GM19193 (cell line): ENCODE measurements at regions not wholly inside any gene's neighbourhood (a gene's known extent, or its start where the extent isn't known, plus 50 kb on each side); places are given as distances from the start of the nearest gene placed in this dataset.

Source experiments
- POLR2A ChIP-seq: IDR thresholded peaks from 4 replicates; pipeline ENCODE4 v1.6.1; 2011; ENCODE audit not compliant: insufficient read depth, insufficient read length; ENCODE audit errors: extremely low read depth

DNA sequence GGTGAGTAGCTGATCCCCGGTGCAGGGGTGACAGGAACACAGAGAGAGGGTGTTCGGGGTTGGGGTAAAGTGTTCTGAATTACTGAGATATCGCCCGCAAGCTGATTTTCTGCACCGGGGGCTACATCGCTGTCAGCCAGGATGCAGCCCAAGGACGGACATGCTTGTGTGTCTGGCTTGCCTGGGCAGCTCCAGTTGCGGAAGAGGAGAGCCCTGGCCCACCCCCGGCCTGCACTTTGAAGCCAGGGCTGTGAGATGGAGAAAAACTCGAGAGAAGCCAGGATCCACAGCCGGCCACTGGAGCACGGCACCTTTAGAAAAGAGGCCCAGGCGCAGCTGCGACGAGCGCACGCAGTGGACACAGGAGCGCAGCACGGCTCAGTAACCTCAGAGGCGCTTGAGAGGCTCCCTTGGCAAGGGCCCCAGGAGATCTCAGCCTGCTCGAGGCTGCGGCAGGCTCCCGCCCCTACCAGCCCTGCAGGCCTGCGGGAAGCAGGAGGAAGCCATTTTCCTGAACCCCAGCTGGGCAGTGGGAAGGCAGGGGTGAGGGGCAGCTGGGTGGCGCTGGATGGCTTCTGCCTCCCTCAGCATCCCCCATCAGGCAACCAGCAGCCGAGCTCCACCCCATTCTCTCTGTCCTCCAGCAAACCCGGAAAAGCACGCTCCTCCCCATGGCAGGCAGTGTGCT, 59.2 kb downstream of the C9orf50 start:
- no peak for TF ChIP-seq POLR2A

GRCh38 chr9:129560881-129561306, 60.0 kb downstream of the C9orf50 start:
- no peak for TF ChIP-seq POLR2A

DNA sequence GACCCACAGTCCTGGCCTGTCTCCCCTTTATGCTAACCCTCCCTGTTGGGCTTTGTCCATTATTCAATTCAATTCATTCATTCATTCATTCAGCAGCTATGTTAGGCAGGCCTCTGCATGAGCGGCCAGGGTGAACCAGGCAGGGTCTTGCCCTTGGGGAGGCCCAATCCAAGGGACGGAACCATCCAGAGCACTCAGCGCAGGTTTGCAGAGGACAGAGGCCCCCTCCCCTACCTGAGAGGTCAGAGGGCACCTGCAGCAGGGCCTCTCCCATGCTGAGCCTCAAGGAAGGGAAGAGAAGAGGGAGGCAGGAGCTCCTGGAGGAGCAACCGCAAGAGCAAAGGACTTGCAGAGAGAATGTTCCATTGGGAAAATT, 61.4 kb downstream of the C9orf50 start:
- no peak for TF ChIP-seq POLR2A

- no peak for TF ChIP-seq POLR2A
Observed at GRCh38 chr9:129558551-129559505, 62.1 kb downstream of the C9orf50 start.

DNA sequence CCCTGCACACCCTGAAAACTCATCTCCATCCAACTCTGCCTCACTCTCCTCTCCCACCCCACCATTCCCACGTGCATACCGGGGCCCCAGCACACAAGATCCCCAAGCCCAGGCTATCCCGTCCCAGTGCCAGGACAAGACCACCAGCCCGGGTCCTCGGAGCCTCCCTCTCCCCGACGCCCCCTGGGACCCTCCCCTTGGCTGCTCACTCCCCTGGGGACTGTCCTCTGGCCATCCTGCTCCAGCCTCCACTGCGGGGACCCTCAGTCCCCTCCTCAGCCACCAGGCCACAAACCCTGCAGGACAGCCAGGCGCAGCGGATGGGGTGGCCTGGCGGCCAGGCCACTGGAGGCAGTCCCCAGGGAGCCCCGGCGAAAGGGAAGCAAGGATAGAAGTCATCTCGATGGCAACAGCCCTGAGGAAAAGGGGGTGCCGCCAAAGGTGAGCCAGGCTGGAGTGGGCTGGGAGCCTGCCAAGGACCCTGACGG, 62.8 kb downstream of the C9orf50 start:
- TF ChIP-seq POLR2A: no peak

- no peak for TF ChIP-seq POLR2A
Observed at GRCh38 chr9:129557192-129558036, 63.5 kb downstream of the C9orf50 start.

GRCh38 chr9:129556491-129557191, 64.3 kb downstream of the C9orf50 start:
- no peak for TF ChIP-seq POLR2A

DNA sequence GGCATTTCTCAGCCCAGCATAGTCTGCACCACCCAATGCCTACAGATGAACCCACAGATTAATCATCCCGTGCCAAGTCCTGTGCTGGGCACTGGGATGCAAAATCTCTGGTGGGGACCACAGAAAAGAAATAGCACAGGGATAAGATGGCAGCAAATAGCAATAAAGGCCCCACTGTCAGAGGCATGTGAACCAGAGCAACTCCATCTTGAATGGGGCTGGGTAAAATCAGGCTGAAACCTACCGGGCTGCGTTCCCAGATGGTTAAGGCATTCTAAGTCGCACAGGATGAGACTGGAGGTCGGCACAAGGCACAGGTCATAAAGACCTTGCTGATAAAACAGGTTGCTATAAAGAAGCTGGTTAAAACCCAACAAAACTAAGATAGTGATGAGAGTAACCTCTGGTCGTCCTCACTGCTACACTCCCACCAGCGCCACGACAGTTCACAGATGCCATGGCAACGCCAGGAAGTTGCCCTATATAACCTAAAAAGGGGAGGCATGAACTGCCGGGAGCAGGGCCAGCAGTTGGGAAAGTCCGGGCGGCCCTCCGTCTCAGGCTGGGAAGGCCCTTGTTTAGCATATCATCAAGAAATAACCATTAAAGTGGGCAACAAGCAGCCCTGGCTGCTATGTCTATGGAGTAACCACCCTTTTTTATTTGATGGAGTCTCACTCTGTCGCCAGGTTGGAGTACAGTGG, 65.2 kb downstream of the C9orf50 start:
- no peak for TF ChIP-seq POLR2A

DNA sequence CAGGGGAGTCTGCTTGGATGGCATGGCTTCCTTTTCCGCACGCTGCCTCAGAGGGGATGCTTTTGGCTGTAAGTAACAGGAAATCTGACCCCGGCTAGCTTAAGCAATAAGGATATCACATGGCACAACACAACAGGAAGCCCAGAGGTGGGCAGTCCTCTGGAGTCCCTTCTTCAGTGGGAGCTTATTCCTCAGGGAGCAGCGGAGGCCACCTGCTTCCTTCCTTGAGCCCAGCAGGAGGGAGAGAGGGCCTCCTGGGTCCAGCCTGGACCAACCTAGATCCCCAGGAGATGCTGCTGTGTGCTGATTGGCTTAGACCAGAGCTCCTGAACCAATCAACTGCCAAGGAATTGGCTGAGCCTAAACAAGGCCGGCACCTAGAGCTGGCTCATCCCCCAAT, 66.3 kb downstream of the C9orf50 start:
- no peak for TF ChIP-seq POLR2A

GRCh38 chr9:129553277-129553676, 67.6 kb downstream of the C9orf50 start:
- TF ChIP-seq POLR2A: no peak

- no peak for TF ChIP-seq POLR2A
Observed at GRCh38 chr9:129552064-129552463, 68.8 kb downstream of the C9orf50 start.

GRCh38 chr9:129551393-129551973, 69.4 kb downstream of the C9orf50 start:
- no peak for TF ChIP-seq POLR2A

DNA sequence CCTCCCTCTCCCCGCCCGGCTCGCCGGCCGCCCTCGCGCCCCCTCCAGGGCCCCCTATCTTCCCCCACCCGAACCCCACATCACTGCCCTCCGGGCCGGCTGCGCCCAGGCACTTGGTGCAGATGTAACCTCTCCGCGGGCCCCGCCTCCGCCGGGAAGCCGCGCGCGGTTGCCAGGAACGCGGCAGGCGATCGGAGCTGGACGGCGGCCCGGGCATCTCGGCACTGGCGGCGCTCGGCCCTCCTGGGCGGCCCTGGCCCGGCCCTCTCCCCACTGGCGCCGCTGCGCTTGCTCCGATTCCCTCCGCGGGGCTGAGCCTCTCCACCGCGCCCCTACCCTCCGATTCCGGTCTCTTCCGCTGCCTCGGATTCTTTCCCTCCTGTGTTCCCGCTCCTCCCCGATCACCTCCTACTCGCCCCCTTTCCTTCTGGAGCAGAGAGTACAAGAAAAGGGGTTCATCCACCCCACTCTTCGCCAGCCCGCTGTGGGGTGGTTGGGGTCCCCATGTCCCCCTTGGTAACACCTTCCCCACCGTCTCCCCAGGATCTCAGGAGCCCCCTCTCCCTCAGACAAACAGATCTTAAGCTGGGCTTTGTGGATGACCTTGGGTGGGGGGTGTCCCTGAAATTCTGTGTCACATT, 70.6 kb downstream of the C9orf50 start:
- no peak for TF ChIP-seq POLR2A
